Transverse colon (tissue), 4 donors: ENCODE measurements at regions not wholly inside any gene's neighbourhood (a gene's known extent, or its start where the extent isn't known, plus 50 kb on each side); places are given as distances from the start of the nearest gene placed in this dataset.

Experiments used
- DNase-seq: peaks from one replicate; pipeline ENCODE4 v3.0.0-alpha.2; 2019
- H3K27ac ChIP-seq, 4 donors: fragments of 200-600 bp; sonication (generic); 2 replicates each; pipeline ENCODE4 v1.5.1; 2016 to 2018; ENCODE audit warnings: inconsistent platforms in 4 of 4
- H3K27me3 ChIP-seq: fragments of 200-600 bp; sonication (generic); 2 replicates; pipeline ENCODE4 v1.5.1; 2017; ENCODE audit warnings: inconsistent platforms
- H3K36me3 ChIP-seq, 4 donors: fragments of 200-600 bp; sonication (generic); 2 replicates each; pipeline ENCODE4 v1.5.1; 2017 to 2019; ENCODE audit warnings: inconsistent platforms in 4 of 4
- H3K4me1 ChIP-seq, 4 donors: fragments of 200-600 bp; sonication (generic); 2 replicates each; pipeline ENCODE4 v1.5.1; 2017 to 2020; ENCODE audit warnings: inconsistent platforms in 4 of 4
- H3K4me3 ChIP-seq, 4 donors: fragments of 200-600 bp; sonication (generic); 1 replicate in 1 of 4; 2 replicates in 3 of 4; pipeline versions ENCODE4 v1.5.1 to v1.6.1; 2017 to 2019; ENCODE audit warnings: inconsistent platforms in 4 of 4
- H3K9me3 ChIP-seq, 2 donors: fragments of 200-600 bp; sonication (generic); 2 replicates each; pipeline ENCODE4 v1.5.1; 2017 to 2019; ENCODE audit warnings: inconsistent platforms in 2 of 2
- EP300 ChIP-seq: sonication (generic); formaldehyde crosslinking; IDR thresholded peaks from one replicate; pipeline ENCODE4 v1.6.1; 2017; ENCODE audit warnings: antibody characterized with exemption, low read depth
- POLR2A ChIP-seq: fragments of 450-650 bp; IDR thresholded peaks from one replicate; pipeline ENCODE4 v1.6.1; 2016; ENCODE audit warnings: antibody characterized with exemption, mild to moderate bottlenecking, moderate library complexity
- POLR2AphosphoS5 ChIP-seq, 3 donors: sonication (generic); formaldehyde crosslinking; IDR thresholded peaks; one replicate each; pipeline ENCODE4 v1.6.1; 2016; ENCODE audit warnings: antibody characterized with exemption in 3 of 3
- WGBS, 2 donors: methylation state at CpG; one replicate each; pipeline ENCODE4 v1.1.5; 2018; ENCODE audit warnings: low coverage in 1 of 2; 5-methylcytosine and 5-hydroxymethylcytosine counted together
- in situ Hi-C, 4 donors: fragments of 200-750 bp; cut with MboI; loops; one replicate each; pipeline versions ENCODE4 v1.15.0 to v1.15.1; 2017; ENCODE audit warnings: low sequenced_read_pairs in 3 of 4, low pct_ligation_motif_present in 1 of 4, low pct_unique_long_range_greater_than_20kb in 1 of 4
- intact Hi-C: fragments of 100-400 bp; cut with DNase I; formaldehyde crosslinking; loops from one replicate; pipeline ENCODE4 v1.15.1; 2023; ENCODE audit warnings: low total_unique reads
- TF ChIP-seq, protein P1 (sequence below), 5 experiments: fragments of 200-600 bp in 3 of 5; fragments of 450-650 bp in 2 of 5; sonication (generic) in 3 of 5; IDR thresholded peaks; 1 replicate in 2 of 5; 2 replicates in 3 of 5; pipeline ENCODE4 v1.5.1; 2016 to 2017; ENCODE audit warnings: antibody characterized with exemption in 5 of 5, inconsistent platforms in 3 of 5, mild to moderate bottlenecking in 2 of 5, moderate library complexity in 1 of 5

DNA sequence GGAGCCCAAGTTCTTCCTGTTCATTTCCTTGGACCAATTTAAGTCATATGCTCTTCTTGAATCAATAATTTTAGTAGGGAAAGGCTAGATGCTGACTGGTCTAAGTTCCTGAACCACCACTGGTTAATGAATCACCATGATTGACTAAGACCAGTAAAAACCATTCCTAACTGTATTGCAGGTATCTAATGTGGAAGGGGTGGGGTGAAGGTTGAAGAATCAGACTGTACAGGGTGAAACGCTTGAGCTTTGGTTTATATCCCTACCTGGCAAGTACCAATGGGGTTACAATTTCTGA, 100.1 kb downstream of the DYRK2 start:
- Histone ChIP-seq H3K9me3 (no peaks in the 10 kb centered on the region), H3K4me3 (no peak overlapping the region), H3K36me3 (no peaks in the 10 kb centered on the region), H3K4me1 (peaks cover 4 to 30% (median 7%) of the 10 kb centered on the region in 4 donors), H3K27ac (peak overlapping the region; percentile 65 to 81 (median 74)), H3K27me3 (no peaks in the 10 kb centered on the region)
- intact Hi-C loops = no loop called here
- no peak for DNase-seq
- in situ Hi-C loops = no loop called here
- TF ChIP-seq POLR2AphosphoS5 (IDR thresholded peaks at IDR 0.05) (peak in 2 of 3 donors; percentile 2 to 11), EP300 (no peak)
- WGBS, 2 donors = 79% methylated on average over 1 of the region's 1 CpG; no CpG with 5 or more reads in 1 of the 2 donors

DNA sequence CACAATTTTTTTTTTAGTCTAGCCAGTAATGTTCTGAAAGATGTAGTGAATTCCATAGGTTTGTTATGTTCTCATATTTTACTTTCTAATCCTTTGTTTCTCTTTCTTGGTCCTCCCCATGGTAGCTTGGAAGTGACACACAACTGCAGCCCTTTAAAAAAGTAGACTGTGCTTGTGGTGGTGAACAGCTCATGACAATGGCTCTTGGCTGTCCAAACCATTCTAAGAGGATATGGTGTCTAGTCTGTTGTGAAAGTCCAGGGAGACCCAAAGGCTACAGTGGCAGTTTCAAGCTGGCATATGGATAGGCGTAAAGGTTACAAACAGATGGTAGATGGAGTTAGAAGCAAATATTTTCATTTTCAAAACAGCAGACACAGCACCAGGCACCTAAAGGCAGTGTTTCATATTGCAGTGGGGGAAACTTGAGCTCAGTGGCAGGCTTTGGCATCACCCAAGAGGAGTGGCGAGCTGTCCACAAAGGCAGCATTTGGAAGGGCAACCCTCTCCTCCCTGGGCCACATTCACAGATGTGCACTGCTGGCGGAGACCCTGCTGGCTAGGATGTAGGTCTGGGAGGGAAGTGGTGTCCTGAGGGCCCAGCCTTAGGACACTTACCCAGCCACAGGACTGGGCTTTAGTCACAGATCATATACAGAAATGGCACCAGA, 102.1 kb downstream of the DYRK2 start:
- in situ Hi-C loops = no loop called here
- no peak for DNase-seq
- H3K4me3 ChIP-seq = no peak overlapping the region
- intact Hi-C loops = no loop called here
- no peaks in the 10 kb centered on the region for H3K36me3 ChIP-seq
- no peaks in the 10 kb centered on the region for H3K9me3 ChIP-seq
- no peak overlapping the region for H3K27ac ChIP-seq
- TF ChIP-seq EP300 (no peak), POLR2AphosphoS5 (IDR thresholded peaks at IDR 0.05) (no peak), POLR2A (no peak)
- TF ChIP-seq, protein P1, sequence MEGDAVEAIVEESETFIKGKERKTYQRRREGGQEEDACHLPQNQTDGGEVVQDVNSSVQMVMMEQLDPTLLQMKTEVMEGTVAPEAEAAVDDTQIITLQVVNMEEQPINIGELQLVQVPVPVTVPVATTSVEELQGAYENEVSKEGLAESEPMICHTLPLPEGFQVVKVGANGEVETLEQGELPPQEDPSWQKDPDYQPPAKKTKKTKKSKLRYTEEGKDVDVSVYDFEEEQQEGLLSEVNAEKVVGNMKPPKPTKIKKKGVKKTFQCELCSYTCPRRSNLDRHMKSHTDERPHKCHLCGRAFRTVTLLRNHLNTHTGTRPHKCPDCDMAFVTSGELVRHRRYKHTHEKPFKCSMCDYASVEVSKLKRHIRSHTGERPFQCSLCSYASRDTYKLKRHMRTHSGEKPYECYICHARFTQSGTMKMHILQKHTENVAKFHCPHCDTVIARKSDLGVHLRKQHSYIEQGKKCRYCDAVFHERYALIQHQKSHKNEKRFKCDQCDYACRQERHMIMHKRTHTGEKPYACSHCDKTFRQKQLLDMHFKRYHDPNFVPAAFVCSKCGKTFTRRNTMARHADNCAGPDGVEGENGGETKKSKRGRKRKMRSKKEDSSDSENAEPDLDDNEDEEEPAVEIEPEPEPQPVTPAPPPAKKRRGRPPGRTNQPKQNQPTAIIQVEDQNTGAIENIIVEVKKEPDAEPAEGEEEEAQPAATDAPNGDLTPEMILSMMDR (IDR thresholded peaks at IDR 0.05) = no peak
- H3K4me1 ChIP-seq = peaks cover 4 to 30% (median 7%) of the 10 kb centered on the region in 4 donors
- no peaks in the 10 kb centered on the region for H3K27me3 ChIP-seq
- 95 to 100% methylated on average over 1 to 3 of the region's 3 CpGs for whole genome bisulfite sequencing, 2 donors

DNA sequence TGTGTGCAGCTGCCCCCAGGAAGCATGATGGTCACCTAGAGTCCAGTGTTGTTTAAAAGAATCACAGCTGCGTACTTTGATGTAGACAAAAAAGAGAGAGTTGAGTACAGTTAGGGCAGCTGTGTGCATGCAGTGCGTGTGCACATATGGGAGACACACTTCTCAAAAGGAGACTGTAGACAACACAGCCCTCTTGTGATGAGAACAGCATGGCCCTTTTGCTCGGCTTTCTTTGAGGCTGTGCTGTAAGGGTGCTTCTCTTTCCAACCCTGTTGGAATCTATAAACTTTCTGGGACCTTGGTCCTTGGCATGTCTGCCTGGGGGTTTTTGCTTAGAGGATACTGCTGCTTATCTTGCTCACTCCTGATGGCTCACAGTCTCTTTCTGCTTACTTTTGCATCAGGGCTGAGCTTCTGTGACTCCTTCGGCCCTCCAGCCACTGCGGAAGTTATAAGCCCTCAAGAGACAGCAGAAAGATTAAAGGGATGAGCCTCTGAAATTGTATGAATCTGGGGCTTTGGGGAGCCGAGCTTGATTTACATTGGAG, 102.9 kb downstream of the DYRK2 start:
- in situ Hi-C loops (no loop called here), intact Hi-C loops (no loop called here)
- 58 to 69% methylated on average over 2 to 6 of the region's 6 CpGs for WGBS, 2 donors
- Histone ChIP-seq H3K4me1 (peaks cover 4 to 30% (median 7%) of the 10 kb centered on the region in 4 donors), H3K36me3 (no peaks in the 10 kb centered on the region), H3K4me3 (no peak overlapping the region), H3K27ac (no peak overlapping the region), H3K27me3 (no peaks in the 10 kb centered on the region), H3K9me3 (no peaks in the 10 kb centered on the region)
- DNase-seq = no peak
- TF ChIP-seq, protein P1 (IDR thresholded peaks at IDR 0.05) = no peak
- no peak for TF ChIP-seq POLR2A
- no peak for TF ChIP-seq POLR2AphosphoS5 (IDR thresholded peaks at IDR 0.05)
- TF ChIP-seq EP300 = no peak

DNA sequence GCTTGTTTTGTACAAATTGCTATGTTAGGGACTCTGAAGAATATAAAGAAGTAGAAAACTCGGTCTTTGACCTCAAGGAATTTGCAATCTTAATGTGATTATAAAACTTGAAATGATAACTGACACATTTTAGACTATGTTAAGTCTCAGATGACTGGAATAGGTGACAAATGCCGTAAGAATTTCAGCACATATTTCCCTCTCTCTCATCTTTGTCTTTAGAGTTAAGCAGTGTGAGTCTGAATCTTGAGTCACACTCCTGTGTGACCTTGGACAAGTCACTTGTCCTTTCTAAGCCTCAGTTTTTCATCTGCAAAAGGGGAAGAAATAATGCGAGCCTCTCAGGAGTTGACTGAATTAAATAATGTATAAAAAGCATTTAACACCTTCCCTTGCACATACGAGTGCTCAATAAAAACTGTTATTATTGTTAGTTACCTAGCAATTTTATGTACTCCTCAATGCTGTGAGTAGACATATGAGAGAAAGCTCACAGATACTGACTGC, 103.7 kb downstream of the DYRK2 start:
- WGBS, 2 donors = 68 to 81% methylated on average over 3 to 4 of the region's 4 CpGs
- intact Hi-C loops (no loop called here), in situ Hi-C loops (no loop called here)
- no peak for DNase-seq
- Histone ChIP-seq H3K9me3 (no peaks in the 10 kb centered on the region), H3K36me3 (no peaks in the 10 kb centered on the region), H3K4me3 (no peak overlapping the region), H3K27ac (no peak overlapping the region), H3K4me1 (peaks cover 4 to 22% (median 7%) of the 10 kb centered on the region in 4 donors), H3K27me3 (no peaks in the 10 kb centered on the region)
- TF ChIP-seq, protein P1 (IDR thresholded peaks at IDR 0.05) = no peak
- no peak for TF ChIP-seq POLR2AphosphoS5 (IDR thresholded peaks at IDR 0.05)
- TF ChIP-seq EP300 = no peak
- TF ChIP-seq POLR2A = no peak
